Activated B cell treated with CpG ODN at 0.5 μM for 24 hours (primary cell): ENCODE measurements at regions not wholly inside any gene's neighbourhood (a gene's known extent, or its start where the extent isn't known, plus 50 kb on each side); places are given as distances from the start of the nearest gene placed in this dataset.

Source experiments
- ATAC-seq: fragments of 200-7000 bp; cut with Tn5 transposase; one replicate; pipeline ENCODE4 v1.10.0; 2021; ENCODE audit warnings: low read depth, mild to moderate bottlenecking, moderate library complexity
- CTCF ChIA-PET: fragments of 350-600 bp; sonication (Branson Sonifier 250); formaldehyde crosslinking; loops from one replicate; lab custom pipeline; 2021; ENCODE audit warnings: antibody characterized with exemption; lab: Charles Lee
- POLR2A ChIA-PET: fragments of 350-600 bp; sonication (Branson Sonifier 250); formaldehyde crosslinking; loops from one replicate; lab custom pipeline; 2021; ENCODE audit warnings: antibody characterized with exemption; lab: Charles Lee
- DNase-seq: peaks from one replicate; pipeline ENCODE4 v3.0.0; 2022
- H3K27ac Mint-ChIP-seq: one replicate; pipeline ENCODE4 v1.8.0; 2020; ENCODE audit warnings: mixed read lengths
- H3K27me3 Mint-ChIP-seq: one replicate; pipeline ENCODE4 v1.8.0; 2021; ENCODE audit warnings: mixed read lengths
- H3K36me3 Mint-ChIP-seq: one replicate; pipeline ENCODE4 v1.8.0; 2021; ENCODE audit warnings: low read depth, mixed read lengths
- H3K4me1 Mint-ChIP-seq: one replicate; pipeline ENCODE4 v1.8.0; 2021; ENCODE audit warnings: mixed read lengths
- H3K4me3 Mint-ChIP-seq: one replicate; pipeline ENCODE4 v1.8.0; 2020; ENCODE audit warnings: mild to moderate bottlenecking, mixed read lengths
- H3K9me3 Mint-ChIP-seq: one replicate; pipeline ENCODE4 v1.8.0; 2020; ENCODE audit warnings: mixed read lengths
- intact Hi-C: fragments of 100-400 bp; cut with micrococcal nuclease; formaldehyde crosslinking; loops from one replicate; pipeline ENCODE4 v1.15.1; 2024
- TF ChIP-seq, protein P1 (sequence below): fragments of 200-600 bp; IDR thresholded peaks from one replicate; pipeline ENCODE4 v1.8.0; 2022; ENCODE audit warnings: antibody characterized with exemption, mild to moderate bottlenecking

DNA sequence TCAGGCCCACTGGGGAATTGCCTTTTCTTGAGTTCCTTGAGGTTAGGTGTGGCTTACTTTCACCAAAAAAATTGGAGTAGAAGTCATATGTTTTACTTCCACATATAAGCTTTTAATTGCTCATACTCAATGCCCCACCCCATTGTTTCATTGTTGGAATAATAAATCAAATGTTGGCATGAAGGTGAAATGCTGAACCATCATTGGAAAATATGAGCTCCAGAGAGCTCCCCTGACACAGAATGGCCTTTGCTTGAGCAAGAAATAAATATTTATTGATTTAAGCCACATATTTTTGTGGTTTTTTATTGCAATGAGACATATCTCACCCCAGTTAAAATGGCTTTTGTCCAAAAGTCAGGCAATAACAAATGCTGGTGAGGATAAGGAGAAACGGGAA, 167.3 kb upstream of the SRD5A2 start:
- intact Hi-C loops = no loop called here
- ChIA-PET POLR2A (no interaction called here), CTCF (no interaction called here)

DNA sequence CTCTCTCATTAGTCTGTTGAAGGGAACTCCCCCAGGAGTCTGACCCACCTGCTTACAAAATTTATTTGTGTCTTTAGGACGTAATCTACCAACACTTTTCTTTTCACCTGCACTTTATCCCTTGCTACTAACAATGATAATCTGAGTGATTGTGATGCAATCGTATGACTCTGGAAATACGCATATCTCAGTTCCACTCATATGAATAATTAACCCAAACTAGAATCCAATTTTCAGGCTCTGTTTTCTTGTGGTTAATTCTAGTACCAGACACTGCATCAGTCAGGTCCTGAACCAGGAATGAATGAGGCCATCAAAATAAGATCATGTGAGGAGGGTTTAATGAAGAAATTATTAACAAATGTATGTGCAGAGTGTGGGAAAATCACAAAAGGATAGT, 158.4 kb upstream of the SRD5A2 start:
- H3K9me3 Mint-ChIP-seq = no peaks in the 10 kb centered on the region
- CTCF ChIA-PET = no interaction called here
- H3K27ac Mint-ChIP-seq = no peak overlapping the region
- peaks cover 4% of the 10 kb centered on the region for H3K27me3 Mint-ChIP-seq
- H3K4me3 Mint-ChIP-seq = no peak overlapping the region
- POLR2A ChIA-PET = no interaction called here
- H3K36me3 Mint-ChIP-seq = no peaks in the 10 kb centered on the region
- no peaks in the 10 kb centered on the region for H3K4me1 Mint-ChIP-seq
- no peak for DNase-seq
- TF ChIP-seq, protein P1, sequence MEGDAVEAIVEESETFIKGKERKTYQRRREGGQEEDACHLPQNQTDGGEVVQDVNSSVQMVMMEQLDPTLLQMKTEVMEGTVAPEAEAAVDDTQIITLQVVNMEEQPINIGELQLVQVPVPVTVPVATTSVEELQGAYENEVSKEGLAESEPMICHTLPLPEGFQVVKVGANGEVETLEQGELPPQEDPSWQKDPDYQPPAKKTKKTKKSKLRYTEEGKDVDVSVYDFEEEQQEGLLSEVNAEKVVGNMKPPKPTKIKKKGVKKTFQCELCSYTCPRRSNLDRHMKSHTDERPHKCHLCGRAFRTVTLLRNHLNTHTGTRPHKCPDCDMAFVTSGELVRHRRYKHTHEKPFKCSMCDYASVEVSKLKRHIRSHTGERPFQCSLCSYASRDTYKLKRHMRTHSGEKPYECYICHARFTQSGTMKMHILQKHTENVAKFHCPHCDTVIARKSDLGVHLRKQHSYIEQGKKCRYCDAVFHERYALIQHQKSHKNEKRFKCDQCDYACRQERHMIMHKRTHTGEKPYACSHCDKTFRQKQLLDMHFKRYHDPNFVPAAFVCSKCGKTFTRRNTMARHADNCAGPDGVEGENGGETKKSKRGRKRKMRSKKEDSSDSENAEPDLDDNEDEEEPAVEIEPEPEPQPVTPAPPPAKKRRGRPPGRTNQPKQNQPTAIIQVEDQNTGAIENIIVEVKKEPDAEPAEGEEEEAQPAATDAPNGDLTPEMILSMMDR = no peak
- intact Hi-C loops = no loop called here
- no peak for ATAC-seq

More for the DNA sequence above, 167.3 kb upstream of the SRD5A2 start:
- peaks cover 10% of the 10 kb centered on the region for H3K9me3 Mint-ChIP-seq
- DNase-seq (no peak), ATAC-seq (no peak)
- H3K27ac Mint-ChIP-seq = no peak overlapping the region
- TF ChIP-seq, protein P1 = no peak
- H3K36me3 Mint-ChIP-seq = no peaks in the 10 kb centered on the region
- peaks cover 8% of the 10 kb centered on the region for H3K27me3 Mint-ChIP-seq
- H3K4me3 Mint-ChIP-seq = no peak overlapping the region
- no peaks in the 10 kb centered on the region for H3K4me1 Mint-ChIP-seq

DNA sequence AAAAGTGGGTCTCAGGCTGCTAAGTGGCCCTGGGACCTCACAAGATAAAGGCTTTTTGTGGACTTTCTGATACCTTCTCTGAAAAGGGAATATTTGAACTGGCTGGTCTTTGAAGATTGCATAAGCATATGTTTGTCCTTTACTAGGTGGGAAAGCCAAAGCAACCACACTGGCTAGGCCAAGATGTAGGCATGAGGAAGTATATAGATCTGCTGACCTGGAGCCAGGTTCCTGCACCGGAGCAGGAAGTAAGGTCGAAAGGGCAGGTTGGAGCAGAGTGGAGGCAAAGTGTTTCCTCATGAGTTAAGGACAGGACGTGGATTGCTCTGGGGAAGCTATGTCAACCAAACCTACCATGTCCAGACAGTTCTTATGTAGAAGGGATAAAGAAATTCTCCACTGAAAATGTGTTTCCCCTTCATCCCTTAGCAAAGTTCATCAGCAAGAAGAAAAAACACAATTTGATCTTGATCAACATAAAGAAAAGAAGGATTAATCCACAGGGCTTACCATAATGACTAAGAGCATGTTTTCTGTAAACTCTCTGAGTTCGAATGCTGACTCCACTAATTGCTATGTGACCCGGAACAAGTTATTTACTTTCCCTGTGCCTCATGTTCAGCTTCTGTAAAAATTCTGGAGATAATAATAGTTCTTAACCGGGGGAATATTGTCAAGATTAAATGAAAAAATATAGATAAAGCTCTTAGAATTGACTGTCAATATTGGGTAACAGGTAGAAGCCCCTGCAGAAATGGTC, 156.1 kb upstream of the SRD5A2 start:
- no peaks in the 10 kb centered on the region for H3K36me3 Mint-ChIP-seq
- intact Hi-C loops = no loop called here
- DNase-seq = no peak
- no peaks in the 10 kb centered on the region for H3K27me3 Mint-ChIP-seq
- ChIA-PET POLR2A (no interaction called here), CTCF (no interaction called here)
- no peak overlapping the region for H3K27ac Mint-ChIP-seq
- TF ChIP-seq, protein P1 = no peak
- no peak for ATAC-seq
- peaks cover 6% of the 10 kb centered on the region for H3K9me3 Mint-ChIP-seq
- no peaks in the 10 kb centered on the region for H3K4me1 Mint-ChIP-seq
- no peak overlapping the region for H3K4me3 Mint-ChIP-seq

DNA sequence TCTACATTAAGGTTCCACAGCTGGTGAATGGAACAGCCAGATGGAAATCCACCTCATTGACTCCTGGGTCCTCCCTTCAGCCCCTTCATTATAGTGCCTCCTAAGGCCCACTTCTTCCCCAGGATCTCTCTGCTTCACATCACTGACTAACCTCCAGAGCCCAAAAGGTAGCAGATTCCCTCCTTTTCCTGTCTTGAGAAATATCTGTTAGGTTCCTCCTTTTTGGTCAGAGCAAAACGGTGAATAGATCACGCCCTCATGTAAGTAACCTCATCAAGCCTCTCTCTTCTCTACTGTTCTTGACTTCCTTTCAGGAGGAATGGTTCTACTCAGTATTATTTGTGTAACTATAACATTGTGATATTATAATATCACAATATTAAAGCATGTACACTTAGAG, 155.0 kb upstream of the SRD5A2 start:
- TF ChIP-seq, protein P1 = no peak
- intact Hi-C loops = no loop called here
- Mint-ChIP-seq H3K27me3 (no peaks in the 10 kb centered on the region), H3K9me3 (peaks cover 8% of the 10 kb centered on the region), H3K4me1 (no peaks in the 10 kb centered on the region), H3K4me3 (no peak overlapping the region), H3K27ac (no peak overlapping the region), H3K36me3 (no peaks in the 10 kb centered on the region)
- DNase-seq (no peak), ATAC-seq (no peak)
- ChIA-PET CTCF (no interaction called here), POLR2A (no interaction called here)

DNA sequence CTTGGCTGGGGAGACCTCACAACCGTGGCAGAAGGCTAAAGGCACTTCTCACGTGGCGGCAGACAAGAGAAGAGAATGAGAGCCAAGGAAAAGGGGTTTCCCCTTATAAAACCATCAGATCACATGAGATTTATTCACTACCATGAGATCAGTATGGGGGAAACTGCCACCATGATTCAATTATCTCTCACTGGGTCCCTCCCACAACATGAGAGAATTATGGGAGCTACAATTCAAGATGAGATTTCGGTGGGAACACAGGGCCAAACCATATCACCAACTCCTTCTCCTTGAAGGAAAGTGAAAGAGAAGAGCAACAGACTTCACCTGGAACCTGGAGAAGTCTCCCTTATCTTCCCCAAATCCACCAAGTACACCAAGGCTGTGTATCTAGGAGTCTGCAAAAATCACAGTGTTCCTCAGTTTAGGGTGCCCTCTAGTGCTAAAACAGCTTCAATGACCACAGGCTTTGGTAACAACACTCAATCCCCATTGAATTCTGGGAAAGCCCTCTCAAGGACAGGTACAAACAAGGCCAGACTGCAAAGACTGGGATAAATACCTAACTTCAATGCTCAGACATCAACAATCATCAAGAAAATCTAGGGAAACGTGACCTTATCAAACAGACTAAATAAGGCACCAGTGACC, 148.8 kb upstream of the SRD5A2 start:
- Mint-ChIP-seq H3K4me3 (no peak overlapping the region), H3K4me1 (no peaks in the 10 kb centered on the region)
- CTCF ChIA-PET = no interaction called here

More for the DNA sequence above, 148.8 kb upstream of the SRD5A2 start:
- no peak for ATAC-seq
- no peaks in the 10 kb centered on the region for H3K27me3 Mint-ChIP-seq
- POLR2A ChIA-PET = no interaction called here
- H3K27ac Mint-ChIP-seq = no peak overlapping the region
- intact Hi-C loops = no loop called here
- TF ChIP-seq, protein P1 = no peak
- no peaks in the 10 kb centered on the region for H3K36me3 Mint-ChIP-seq
- peaks cover 11% of the 10 kb centered on the region for H3K9me3 Mint-ChIP-seq
- DNase-seq = no peak
